HepG2 (cell line): ENCODE measurements at regions not wholly inside any gene's neighbourhood (a gene's known extent, or its start where the extent isn't known, plus 50 kb on each side); places are given as distances from the start of the nearest gene placed in this dataset.

ENCODE experiments used
- ATAC-seq: fragments of 200-7000 bp; cut with Tn5 transposase; 3 replicates; pipeline ENCODE4 v1.9.1; 2020; ENCODE audit warnings: mild to moderate bottlenecking, moderate library complexity
- BruUV-seq: library from RNA; stranded (reverse); fragments of 400-500 nt; replicated peaks from 2 replicates; lab custom pipeline; 2021; lab: Mats Ljungman, UMichigan
- CTCF ChIA-PET: fragments of 300-600 bp; formaldehyde crosslinking; extraction: SDS; loops from one replicate; lab custom pipeline; 2021; ENCODE audit warnings: low total read pairs, inconsistent platforms, low intra/inter-chr PET ratio; lab: Yijun Ruan, JAX
- POLR2A ChIA-PET: fragments of 350-600 bp; sonication (Branson Sonifier 250); formaldehyde crosslinking; loops from one replicate; lab custom pipeline; 2020; ENCODE audit warnings: antibody characterized with exemption, inconsistent platforms; lab: Yijun Ruan, JAX
- DNase-seq: peaks from one replicate; pipeline ENCODE4 v3.0.0-alpha.2; 2015; ENCODE audit warnings: low spot score
- FAIRE-seq: peaks from 3 replicates; lab custom pipeline; 2011; peaks lifted over from hg19 to GRCh38; lab: Jason Lieb, UNC
- H2AFZ ChIP-seq: one replicate; pipeline ENCODE4 v1.6.1; 2011; ENCODE audit warnings: low read length, inconsistent platforms
- H3K27ac ChIP-seq: fragments of 300-600 bp; 3 replicates; pipeline ENCODE4 v1.8.0; 2011; ENCODE audit warnings: mixed run types, mild to moderate bottlenecking, mixed read lengths, low read length, inconsistent platforms; ENCODE audit not compliant: insufficient read depth; ENCODE audit errors: extremely low read length
- H3K27me3 ChIP-seq, 2 experiments: fragments of 200-600 bp in 1 of 2; 2 replicates in 1 of 2; 3 replicates in 1 of 2; pipeline versions ENCODE4 v1.6.0 to v1.8.0; 2011; ENCODE audit warnings: low read length in 2 of 2, mild to moderate bottlenecking in 2 of 2, moderate library complexity in 2 of 2, inconsistent platforms in 1 of 2; ENCODE audit not compliant: insufficient read depth in 2 of 2, control insufficient read depth in 1 of 2
- H3K36me3 ChIP-seq, 2 experiments: fragments of 200-600 bp in 1 of 2; replicated peaks in 1 of 2; 2 replicates in 1 of 2; 3 replicates in 1 of 2; pipeline versions ENCODE4 v1.5.1 to v1.8.0; 2011; ENCODE audit warnings: low read length in 2 of 2, inconsistent platforms in 1 of 2; ENCODE audit not compliant: insufficient read depth in 2 of 2, control insufficient read depth in 1 of 2
- H3K4me1 ChIP-seq: 2 replicates; pipeline ENCODE4 v1.5.1; 2012; ENCODE audit warnings: low read length, inconsistent platforms; ENCODE audit not compliant: insufficient read depth
- H3K4me2 ChIP-seq: 2 replicates; pipeline ENCODE4 v1.6.0; 2011; ENCODE audit warnings: low read depth, low read length, inconsistent platforms
- H3K4me3 ChIP-seq, 3 experiments: fragments of 200-600 bp in 1 of 3; sonication (generic), shearing (Covaris generic) in 1 of 3; replicated peaks in 1 of 3; 2 replicates each; pipeline ENCODE4 v1.5.1; 2011 to 2016; ENCODE audit warnings: low read length in 3 of 3, inconsistent platforms in 2 of 3, low read depth in 2 of 3, mild to moderate bottlenecking in 2 of 3, control low read depth in 1 of 3, mixed read lengths in 1 of 3; ENCODE audit not compliant: insufficient read depth in 1 of 3
- H3K79me2 ChIP-seq: one replicate; pipeline ENCODE4 v1.6.1; 2011; ENCODE audit warnings: low read length, inconsistent platforms; ENCODE audit not compliant: insufficient read depth
- H3K9ac ChIP-seq: 2 replicates; pipeline ENCODE4 v1.6.0; 2011; ENCODE audit warnings: mild to moderate bottlenecking, low read depth, low read length, inconsistent platforms; ENCODE audit not compliant: insufficient read depth
- H3K9me3 ChIP-seq: 2 replicates; pipeline ENCODE4 v1.5.1; 2012; ENCODE audit warnings: mild to moderate bottlenecking, low read length
- H4K20me1 ChIP-seq: 2 replicates; pipeline ENCODE4 v1.6.0; 2011; ENCODE audit warnings: inconsistent platforms, mild to moderate bottlenecking, low read length, moderate library complexity; ENCODE audit not compliant: insufficient read depth
- BORCS8-MEF2B ChIP-seq: sonication (generic); formaldehyde crosslinking; IDR thresholded peaks from 2 replicates; pipeline ENCODE4 v1.8.0; 2022; ENCODE audit warnings: mild to moderate bottlenecking, missing genetic modification reagents
- CAMTA2 ChIP-seq: sonication (generic); formaldehyde crosslinking; IDR thresholded peaks from 2 replicates; pipeline ENCODE4 v1.4.0; 2020; ENCODE audit warnings: mild to moderate bottlenecking, missing genetic modification reagents, borderline replicate concordance
- HDAC1 ChIP-seq: sonication (generic); formaldehyde crosslinking; IDR thresholded peaks from 2 replicates; pipeline ENCODE4 v1.5.1; 2020; ENCODE audit warnings: mild to moderate bottlenecking, missing genetic modification reagents
- ZFP41 ChIP-seq: sonication (generic); formaldehyde crosslinking; IDR thresholded peaks from 2 replicates; pipeline ENCODE4 v1.4.0; 2020; ENCODE audit warnings: mild to moderate bottlenecking, missing genetic modification reagents, borderline replicate concordance
- ZNF557 ChIP-seq: sonication (generic); formaldehyde crosslinking; IDR thresholded peaks from 2 replicates; pipeline ENCODE4 v1.4.0; 2020; ENCODE audit warnings: missing genetic modification reagents
- ZNF891 ChIP-seq: sonication (generic); formaldehyde crosslinking; IDR thresholded peaks from 2 replicates; pipeline ENCODE4 v1.5.0; 2020; ENCODE audit warnings: mild to moderate bottlenecking, missing genetic modification reagents
- WGBS: methylation state at CpG from one replicate; pipeline ENCODE4 v1.1.6; 2017; ENCODE audit warnings: low lambda C conversion rate; 5-methylcytosine and 5-hydroxymethylcytosine counted together
- in situ Hi-C: cut with HindIII; loops from 2 replicates; pipeline ENCODE4 v1.10.0; 2017; ENCODE audit warnings: low pct_unique_long_range_greater_than_20kb; ENCODE audit not compliant: extremely low pct_ligation_motif_present
- intact Hi-C: fragments of 100-400 bp; cut with micrococcal nuclease; formaldehyde crosslinking; loops from one replicate; pipeline ENCODE4 v1.10.0; 2022; ENCODE audit not compliant: unreplicated experiment
- TF ChIP-seq, protein P1 (sequence below): fragments of 450-650 bp; IDR thresholded peaks from 2 replicates; pipeline ENCODE4 v1.6.1; 2017; ENCODE audit warnings: mild to moderate bottlenecking
- TF ChIP-seq, protein P2 (sequence below): sonication (generic); formaldehyde crosslinking; IDR thresholded peaks from 2 replicates; pipeline ENCODE4 v1.4.0; 2020; ENCODE audit warnings: mild to moderate bottlenecking, missing genetic modification reagents
- TF ChIP-seq, protein P3 (sequence below): sonication (generic); formaldehyde crosslinking; IDR thresholded peaks from 2 replicates; pipeline ENCODE4 v1.8.0; 2022; ENCODE audit warnings: missing genetic modification reagents, low read depth, mild to moderate bottlenecking, borderline replicate concordance
- TF ChIP-seq, protein P4 (sequence below), 2 experiments: sonication (generic) in 1 of 2; formaldehyde crosslinking in 1 of 2; IDR thresholded peaks; 2 replicates each; pipeline versions ENCODE4 v1.5.1 to v1.6.1; 2011 to 2020; ENCODE audit warnings: borderline replicate concordance in 1 of 2, low read depth in 1 of 2, low read length in 1 of 2, mild to moderate bottlenecking in 1 of 2, missing genetic modification reagents in 1 of 2, moderate library complexity in 1 of 2

DNA sequence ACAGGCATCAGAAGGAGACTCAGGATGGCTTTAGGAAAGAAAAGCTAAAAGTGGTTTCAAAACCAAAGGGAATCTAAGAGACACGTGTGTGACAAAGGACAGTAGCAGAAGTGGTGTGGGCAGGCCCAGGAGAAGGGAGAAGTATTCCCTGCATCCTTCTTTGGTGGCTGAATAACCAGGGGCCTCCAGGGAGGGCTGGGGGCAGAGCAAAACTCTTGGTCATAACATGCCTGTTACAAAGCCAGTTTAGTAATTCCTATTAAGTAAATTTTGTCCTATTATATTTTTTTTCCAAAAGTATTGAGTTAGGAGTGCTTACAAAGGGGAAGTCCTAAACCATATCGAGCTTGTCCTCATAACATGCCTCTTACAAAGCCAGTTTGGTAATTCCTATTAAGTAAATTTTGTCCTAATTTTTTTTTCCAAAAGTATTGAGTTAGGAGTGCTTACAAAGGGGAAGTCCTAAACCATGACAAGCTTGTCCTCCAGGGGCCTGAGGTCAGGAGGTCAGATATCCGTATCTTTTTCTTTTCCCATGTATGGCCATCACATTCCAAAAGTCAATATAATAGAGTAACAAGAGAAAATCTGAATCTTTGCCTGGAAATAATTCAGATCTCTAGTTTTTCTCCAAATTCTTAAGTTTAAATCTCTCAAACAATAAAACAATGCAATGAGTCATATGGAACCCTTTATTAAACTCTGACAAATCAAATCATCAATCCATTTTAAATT is 509.2 kb downstream of the LTN1 start (continued):
- TF ChIP-seq, protein P1, sequence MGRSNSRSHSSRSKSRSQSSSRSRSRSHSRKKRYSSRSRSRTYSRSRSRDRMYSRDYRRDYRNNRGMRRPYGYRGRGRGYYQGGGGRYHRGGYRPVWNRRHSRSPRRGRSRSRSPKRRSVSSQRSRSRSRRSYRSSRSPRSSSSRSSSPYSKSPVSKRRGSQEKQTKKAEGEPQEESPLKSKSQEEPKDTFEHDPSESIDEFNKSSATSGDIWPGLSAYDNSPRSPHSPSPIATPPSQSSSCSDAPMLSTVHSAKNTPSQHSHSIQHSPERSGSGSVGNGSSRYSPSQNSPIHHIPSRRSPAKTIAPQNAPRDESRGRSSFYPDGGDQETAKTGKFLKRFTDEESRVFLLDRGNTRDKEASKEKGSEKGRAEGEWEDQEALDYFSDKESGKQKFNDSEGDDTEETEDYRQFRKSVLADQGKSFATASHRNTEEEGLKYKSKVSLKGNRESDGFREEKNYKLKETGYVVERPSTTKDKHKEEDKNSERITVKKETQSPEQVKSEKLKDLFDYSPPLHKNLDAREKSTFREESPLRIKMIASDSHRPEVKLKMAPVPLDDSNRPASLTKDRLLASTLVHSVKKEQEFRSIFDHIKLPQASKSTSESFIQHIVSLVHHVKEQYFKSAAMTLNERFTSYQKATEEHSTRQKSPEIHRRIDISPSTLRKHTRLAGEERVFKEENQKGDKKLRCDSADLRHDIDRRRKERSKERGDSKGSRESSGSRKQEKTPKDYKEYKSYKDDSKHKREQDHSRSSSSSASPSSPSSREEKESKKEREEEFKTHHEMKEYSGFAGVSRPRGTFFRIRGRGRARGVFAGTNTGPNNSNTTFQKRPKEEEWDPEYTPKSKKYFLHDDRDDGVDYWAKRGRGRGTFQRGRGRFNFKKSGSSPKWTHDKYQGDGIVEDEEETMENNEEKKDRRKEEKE = no peak
- TF ChIP-seq ZFP41 (CRISPR knock-in tag) = no peak
- TF ChIP-seq, protein P2, sequence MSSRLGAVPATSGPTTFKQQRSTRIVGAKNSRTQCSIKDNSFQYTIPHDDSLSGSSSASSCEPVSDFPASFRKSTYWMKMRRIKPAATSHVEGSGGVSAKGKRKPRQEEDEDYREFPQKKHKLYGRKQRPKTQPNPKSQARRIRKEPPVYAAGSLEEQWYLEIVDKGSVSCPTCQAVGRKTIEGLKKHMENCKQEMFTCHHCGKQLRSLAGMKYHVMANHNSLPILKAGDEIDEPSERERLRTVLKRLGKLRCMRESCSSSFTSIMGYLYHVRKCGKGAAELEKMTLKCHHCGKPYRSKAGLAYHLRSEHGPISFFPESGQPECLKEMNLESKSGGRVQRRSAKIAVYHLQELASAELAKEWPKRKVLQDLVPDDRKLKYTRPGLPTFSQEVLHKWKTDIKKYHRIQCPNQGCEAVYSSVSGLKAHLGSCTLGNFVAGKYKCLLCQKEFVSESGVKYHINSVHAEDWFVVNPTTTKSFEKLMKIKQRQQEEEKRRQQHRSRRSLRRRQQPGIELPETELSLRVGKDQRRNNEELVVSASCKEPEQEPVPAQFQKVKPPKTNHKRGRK (CRISPR knock-in tag) = no peak

DNA sequence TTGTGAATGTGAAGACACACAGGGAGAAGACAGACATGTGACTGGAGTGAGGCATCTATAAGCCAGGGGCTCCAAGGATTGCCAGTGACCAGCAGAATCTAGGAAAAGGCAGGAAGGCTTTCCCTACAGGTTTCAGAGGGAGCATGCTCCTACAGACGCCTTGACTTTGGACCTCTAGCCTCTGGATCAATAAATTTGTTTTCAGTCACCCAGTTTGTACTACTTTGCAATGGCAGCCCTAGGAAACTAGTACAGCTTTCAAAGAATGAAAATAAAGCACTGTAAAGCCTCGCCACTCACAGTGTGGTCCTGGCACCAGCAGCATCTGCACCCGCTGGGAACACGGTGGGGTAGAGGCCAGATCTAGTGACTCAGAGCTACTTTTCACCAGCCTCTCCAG is 510.0 kb downstream of the LTN1 start:
- TF ChIP-seq ZNF557 (CRISPR knock-in tag) (no peak), BORCS8-MEF2B (CRISPR knock-in tag) (no peak), CAMTA2 (CRISPR knock-in tag) (no peak), ZNF891 (CRISPR knock-in tag) (no peak), HDAC1 (CRISPR knock-in tag) (no peak)
- TF ChIP-seq, protein P3, sequence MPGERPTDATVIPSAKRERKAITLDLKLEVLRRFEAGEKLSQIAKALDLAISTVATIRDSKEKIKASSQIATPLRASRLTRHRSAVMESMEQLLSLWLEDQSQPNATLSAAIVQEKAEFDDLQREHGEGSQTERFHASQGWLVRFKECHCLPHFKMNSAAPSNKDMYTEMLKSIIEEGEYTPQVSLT (CRISPR knock-in tag) = no peak
- TF ChIP-seq, protein P4, sequence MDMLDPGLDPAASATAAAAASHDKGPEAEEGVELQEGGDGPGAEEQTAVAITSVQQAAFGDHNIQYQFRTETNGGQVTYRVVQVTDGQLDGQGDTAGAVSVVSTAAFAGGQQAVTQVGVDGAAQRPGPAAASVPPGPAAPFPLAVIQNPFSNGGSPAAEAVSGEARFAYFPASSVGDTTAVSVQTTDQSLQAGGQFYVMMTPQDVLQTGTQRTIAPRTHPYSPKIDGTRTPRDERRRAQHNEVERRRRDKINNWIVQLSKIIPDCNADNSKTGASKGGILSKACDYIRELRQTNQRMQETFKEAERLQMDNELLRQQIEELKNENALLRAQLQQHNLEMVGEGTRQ (IDR thresholded peaks at IDR 0.05; ENCODE audit: low read depth, low read length) = no peak
- TF ChIP-seq, protein P4 (CRISPR knock-in tag; IDR thresholded peaks at IDR 0.05; ENCODE audit: borderline replicate concordance) = no peak
- 7% methylated on average over 4 of the region's 4 CpGs for WGBS
- H3K4me1 ChIP-seq = no peaks in the 10 kb centered on the region
- H2AFZ ChIP-seq = no peak overlapping the region
- no peak overlapping the region for H3K4me3 ChIP-seq
- H3K36me3 ChIP-seq = no peaks in the 10 kb centered on the region
- FAIRE-seq (no peak), ATAC-seq (peak; percentile 46; the same call in 2 of the 3 replicates), DNase-seq (no peak)
- H3K4me2 ChIP-seq = no peak overlapping the region
- no peaks in the 10 kb centered on the region for H4K20me1 ChIP-seq
- BruUV-seq = no TSS peak
- intact Hi-C loops = no loop called here
- H3K9me3 ChIP-seq = peaks cover 56% of the 10 kb centered on the region
- no peak overlapping the region for H3K9ac ChIP-seq
- ChIA-PET POLR2A (no interaction called here), CTCF (no interaction called here)
- no peaks in the 10 kb centered on the region for H3K79me2 ChIP-seq
- in situ Hi-C loops = no loop called here
- H3K27ac ChIP-seq = no peak overlapping the region
- H3K27me3 ChIP-seq = no peaks in the 10 kb centered on the region
